ENCODE measurements at regions not wholly inside any gene's neighbourhood (a gene's known extent, or its start where the extent isn't known, plus 50 kb on each side); places are given as distances from the start of the nearest gene placed in this dataset.

DNA sequence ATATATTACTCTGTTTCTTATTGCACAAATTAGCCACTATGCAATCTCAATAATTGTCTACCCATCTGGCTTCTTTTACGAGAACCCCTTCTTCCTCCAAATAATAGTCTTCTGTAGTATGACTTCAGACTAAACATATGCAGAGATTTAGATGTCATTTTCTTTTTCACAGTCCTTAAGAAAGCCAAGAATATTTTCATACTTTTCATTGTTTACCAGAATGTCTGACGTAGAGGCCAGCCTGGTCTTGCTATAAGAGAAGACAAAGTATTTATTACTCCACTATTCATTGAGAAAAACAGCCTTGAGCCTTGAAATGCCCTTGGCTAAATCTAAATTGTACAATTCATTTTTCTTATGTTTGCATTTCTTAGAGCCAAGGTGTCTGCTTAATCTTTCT, 714.9 kb upstream of the CXADR start:
- H3K36me3 Mint-ChIP-seq (ENCODE audit: low read depth), result no peaks in the 10 kb centered on the region
- no peaks in the 10 kb centered on the region; the same call in 1 of the 2 replicates for H3K27me3 Mint-ChIP-seq (ENCODE audit: insufficient read depth)
- no peaks in the 10 kb centered on the region for H3K9me3 Mint-ChIP-seq
- no peak overlapping the region for H3K27ac Mint-ChIP-seq
- no peak for TF ChIP-seq CTCF (IDR thresholded peaks at IDR 0.05)
- H3K4me1 Mint-ChIP-seq (ENCODE audit: low read depth), result peaks cover 61% of the 10 kb centered on the region
- no peak overlapping the region for H3K4me3 Mint-ChIP-seq
- DNase-seq, result no peak

GRCh38 chr21:16800536-16801275, 712.1 kb upstream of the CXADR start:
- DNase-seq, result no peak
- Mint-ChIP-seq H3K36me3 (ENCODE audit: low read depth) (peaks cover 12% of the 10 kb centered on the region), H3K4me1 (ENCODE audit: low read depth) (peaks cover 33% of the 10 kb centered on the region), H3K27me3 (ENCODE audit: insufficient read depth) (no peaks in the 10 kb centered on the region; the same call in 1 of the 2 replicates), H3K4me3 (no peak overlapping the region), H3K9me3 (peaks cover 12% of the 10 kb centered on the region), H3K27ac (no peak overlapping the region)
- TF ChIP-seq CTCF (IDR thresholded peaks at IDR 0.05), result no peak

DNA sequence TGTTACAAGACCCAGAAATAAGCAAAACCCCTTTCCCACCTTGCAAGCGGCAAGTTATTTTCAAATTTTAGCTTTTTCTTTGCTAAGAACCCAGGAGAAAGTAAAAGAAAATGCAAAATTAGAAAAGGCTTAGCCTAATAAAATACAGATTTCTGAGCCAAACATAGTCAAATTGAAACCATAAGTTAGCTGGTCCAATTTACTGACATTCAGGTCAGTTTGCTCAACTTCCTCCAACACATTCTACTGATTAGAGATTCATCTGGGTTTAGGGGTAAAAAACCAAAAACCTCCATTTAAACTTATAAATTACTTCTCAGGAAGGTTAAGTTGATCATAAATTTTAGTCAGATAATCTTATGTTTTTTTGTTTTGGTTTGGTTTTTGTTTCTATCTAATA, 701.8 kb upstream of the CXADR start:
- no peaks in the 10 kb centered on the region for H3K36me3 Mint-ChIP-seq (ENCODE audit: low read depth)

GRCh38 chr21:16811970-16812369, 700.9 kb upstream of the CXADR start:
- H3K27ac Mint-ChIP-seq, result no peak overlapping the region
- no peaks in the 10 kb centered on the region for H3K27me3 Mint-ChIP-seq (ENCODE audit: insufficient read depth)
- no peaks in the 10 kb centered on the region for H3K9me3 Mint-ChIP-seq
- no peaks in the 10 kb centered on the region for H3K4me1 Mint-ChIP-seq (ENCODE audit: low read depth)
- no peaks in the 10 kb centered on the region for H3K36me3 Mint-ChIP-seq (ENCODE audit: low read depth)
- H3K4me3 Mint-ChIP-seq, result no peak overlapping the region
- no peak for DNase-seq
- TF ChIP-seq CTCF (IDR thresholded peaks at IDR 0.05), result no peak

More for the DNA sequence above, 701.8 kb upstream of the CXADR start:
- Mint-ChIP-seq H3K27me3 (ENCODE audit: insufficient read depth) (no peaks in the 10 kb centered on the region), H3K9me3 (no peaks in the 10 kb centered on the region), H3K4me3 (no peak overlapping the region), H3K4me1 (ENCODE audit: low read depth) (no peaks in the 10 kb centered on the region), H3K27ac (no peak overlapping the region)
- no peak for DNase-seq
- no peak for TF ChIP-seq CTCF (IDR thresholded peaks at IDR 0.05)

- Mint-ChIP-seq H3K4me1 (ENCODE audit: low read depth) (no peaks in the 10 kb centered on the region), H3K4me3 (no peak overlapping the region)
These were observed 697.6 kb upstream of the CXADR start for GRCh38 chr21:16815243-16815642.

More at GRCh38 chr21:16815243-16815642, 697.6 kb upstream of the CXADR start:
- Mint-ChIP-seq H3K36me3 (ENCODE audit: low read depth) (no peaks in the 10 kb centered on the region), H3K27ac (no peak overlapping the region), H3K9me3 (no peaks in the 10 kb centered on the region), H3K27me3 (ENCODE audit: insufficient read depth) (no peaks in the 10 kb centered on the region)
- TF ChIP-seq CTCF (IDR thresholded peaks at IDR 0.05), result no peak
- no peak for DNase-seq

Measured in HFFc6 (cell line).